ENCODE measurements at regions not wholly inside any gene's neighbourhood (a gene's known extent, or its start where the extent isn't known, plus 50 kb on each side); places are given as distances from the start of the nearest gene placed in this dataset.
"Not testable (repeated sequence)": the region's sequence is repeated elsewhere in the genome, so short reads cannot be mapped to it uniquely, and the experiment has no call there.

GRCh38 chr13:19123502-19123901 lies 58.1 kb downstream of the TUBA3C start:
- no peak for DNase-seq

- DNase-seq, result no peak
Measured at GRCh38 chr13:19117913-19118739, 63.5 kb downstream of the TUBA3C start.

- not testable (repeated sequence) for DNase-seq
Measured at GRCh38 chr13:19109225-19109624, 72.4 kb downstream of the TUBA3C start.

- DNase-seq, result no peak
Measured at GRCh38 chr13:19103140-19103539, 78.5 kb downstream of the TUBA3C start.

- no peak for DNase-seq
Measured at GRCh38 chr13:19093369-19093768, 88.3 kb downstream of the TUBA3C start.

GRCh38 chr13:19090495-19090894 lies 91.1 kb downstream of the TUBA3C start:
- DNase-seq, result no peak

GRCh38 chr13:19089315-19089714 lies 92.3 kb downstream of the TUBA3C start:
- DNase-seq, result no peak

- no peak for DNase-seq
Measured at GRCh38 chr13:19088416-19088815, 93.2 kb downstream of the TUBA3C start.

GRCh38 chr13:19085876-19086275 lies 95.7 kb downstream of the TUBA3C start:
- DNase-seq, result no peak

GRCh38 chr13:19085258-19085657 lies 96.4 kb downstream of the TUBA3C start:
- DNase-seq, result no peak

- DNase-seq, result no peak
Measured at GRCh38 chr13:19083340-19083739, 98.3 kb downstream of the TUBA3C start.

GRCh38 chr13:19075418-19075817 lies 106.2 kb downstream of the TUBA3C start:
- no peak for DNase-seq

- no peak for DNase-seq
Measured at GRCh38 chr13:19074519-19074918, 107.1 kb downstream of the TUBA3C start.

- DNase-seq, result not testable (repeated sequence)
Measured at GRCh38 chr13:19074106-19074505, 107.5 kb downstream of the TUBA3C start.

- DNase-seq, result not testable (repeated sequence)
Measured at GRCh38 chr13:19072956-19073706, 108.5 kb downstream of the TUBA3C start.

- DNase-seq, result no peak
Measured at GRCh38 chr13:19072543-19072942, 109.1 kb downstream of the TUBA3C start.

GRCh38 chr13:19071161-19071936 lies 110.3 kb downstream of the TUBA3C start:
- no peak for DNase-seq

- no peak for DNase-seq
Measured at GRCh38 chr13:19070398-19070735, 111.3 kb downstream of the TUBA3C start.

- DNase-seq, result no peak
Measured at GRCh38 chr13:19069684-19070397, 111.8 kb downstream of the TUBA3C start.

- DNase-seq, result no peak
Measured at GRCh38 chr13:19068691-19069090, 112.9 kb downstream of the TUBA3C start.

GRCh38 chr13:19067767-19068166 lies 113.9 kb downstream of the TUBA3C start:
- no peak for DNase-seq

- no peak for DNase-seq
Measured at GRCh38 chr13:19062801-19063200, 118.8 kb downstream of the TUBA3C start.
